Astrocyte (in vitro differentiated cells and primary cell): ENCODE measurements at regions not wholly inside any gene's neighbourhood (a gene's known extent, or its start where the extent isn't known, plus 50 kb on each side); places are given as distances from the start of the nearest gene placed in this dataset.

Experiments
- EZH2 ChIP-seq: IDR thresholded peaks from 2 replicates; pipeline ENCODE4 v1.6.1; 2012; ENCODE audit warnings: mild to moderate bottlenecking, low read length, inconsistent platforms; ENCODE audit not compliant: insufficient read depth
- TF ChIP-seq, protein P1 (sequence below): IDR thresholded peaks from 2 replicates; pipeline ENCODE4 v1.5.1; 2011; ENCODE audit warnings: low read depth, mild to moderate bottlenecking, inconsistent platforms, low read length, moderate library complexity; ENCODE audit not compliant: insufficient read depth

DNA sequence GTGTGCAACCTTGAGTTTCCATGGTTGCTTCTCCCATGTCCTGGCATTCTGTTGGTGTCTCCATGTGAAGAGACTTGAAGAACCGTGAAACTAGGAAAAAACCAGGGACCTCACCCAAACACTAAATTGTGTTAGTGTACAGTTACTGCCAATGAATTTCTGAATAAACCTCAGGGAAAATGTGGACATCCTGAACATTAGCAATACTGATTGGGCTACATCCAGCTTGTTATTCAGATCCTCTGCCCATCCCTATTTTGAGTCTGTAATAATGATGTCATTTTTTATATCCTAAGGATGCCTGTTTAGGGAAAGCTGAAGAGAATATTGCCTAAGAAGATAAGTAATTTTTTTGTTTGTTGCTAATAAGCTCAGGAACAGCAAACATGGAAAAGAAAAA, 262.7 kb downstream of the TMA16 start:
- no peak for TF ChIP-seq EZH2
- TF ChIP-seq, protein P1, sequence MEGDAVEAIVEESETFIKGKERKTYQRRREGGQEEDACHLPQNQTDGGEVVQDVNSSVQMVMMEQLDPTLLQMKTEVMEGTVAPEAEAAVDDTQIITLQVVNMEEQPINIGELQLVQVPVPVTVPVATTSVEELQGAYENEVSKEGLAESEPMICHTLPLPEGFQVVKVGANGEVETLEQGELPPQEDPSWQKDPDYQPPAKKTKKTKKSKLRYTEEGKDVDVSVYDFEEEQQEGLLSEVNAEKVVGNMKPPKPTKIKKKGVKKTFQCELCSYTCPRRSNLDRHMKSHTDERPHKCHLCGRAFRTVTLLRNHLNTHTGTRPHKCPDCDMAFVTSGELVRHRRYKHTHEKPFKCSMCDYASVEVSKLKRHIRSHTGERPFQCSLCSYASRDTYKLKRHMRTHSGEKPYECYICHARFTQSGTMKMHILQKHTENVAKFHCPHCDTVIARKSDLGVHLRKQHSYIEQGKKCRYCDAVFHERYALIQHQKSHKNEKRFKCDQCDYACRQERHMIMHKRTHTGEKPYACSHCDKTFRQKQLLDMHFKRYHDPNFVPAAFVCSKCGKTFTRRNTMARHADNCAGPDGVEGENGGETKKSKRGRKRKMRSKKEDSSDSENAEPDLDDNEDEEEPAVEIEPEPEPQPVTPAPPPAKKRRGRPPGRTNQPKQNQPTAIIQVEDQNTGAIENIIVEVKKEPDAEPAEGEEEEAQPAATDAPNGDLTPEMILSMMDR = no peak
